ENCODE measurements at regions not wholly inside any gene's neighbourhood (a gene's known extent, or its start where the extent isn't known, plus 50 kb on each side); places are given as distances from the start of the nearest gene placed in this dataset.
"Not testable (repeated sequence)": the region's sequence is repeated elsewhere in the genome, so short reads cannot be mapped to it uniquely, and the experiment has no call there.

- DNase-seq: not testable (repeated sequence)
These were observed 327.7 kb downstream of the REEP3 start for GRCh38 chr10:63848871-63849270.

DNA sequence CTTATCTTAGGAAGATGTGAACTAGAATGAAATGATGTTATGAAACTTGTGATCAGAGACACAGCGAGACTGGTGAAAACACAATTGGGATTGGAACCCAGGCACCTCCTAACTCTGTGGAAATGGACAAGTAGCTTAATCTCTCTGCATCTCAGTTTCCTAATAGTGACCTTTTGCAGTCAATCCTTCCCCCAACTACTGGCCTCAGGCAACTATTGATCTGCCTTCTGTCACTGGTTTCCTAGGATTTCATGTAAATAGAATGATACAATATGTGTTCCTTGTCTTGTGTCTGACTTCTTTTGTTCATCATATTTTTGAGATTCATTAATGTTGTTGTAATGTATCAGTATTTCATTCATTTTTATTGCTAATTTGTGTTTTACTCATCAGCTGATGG, 341.7 kb downstream of the REEP3 start:
- DNase-seq: no peak

GRCh38 chr10:63865210-63865609, 344.0 kb downstream of the REEP3 start:
- no peak for DNase-seq

GRCh38 chr10:63866075-63866746, 345.0 kb downstream of the REEP3 start:
- peak; percentile 46 to 87 (median 77) for DNase-seq

DNA sequence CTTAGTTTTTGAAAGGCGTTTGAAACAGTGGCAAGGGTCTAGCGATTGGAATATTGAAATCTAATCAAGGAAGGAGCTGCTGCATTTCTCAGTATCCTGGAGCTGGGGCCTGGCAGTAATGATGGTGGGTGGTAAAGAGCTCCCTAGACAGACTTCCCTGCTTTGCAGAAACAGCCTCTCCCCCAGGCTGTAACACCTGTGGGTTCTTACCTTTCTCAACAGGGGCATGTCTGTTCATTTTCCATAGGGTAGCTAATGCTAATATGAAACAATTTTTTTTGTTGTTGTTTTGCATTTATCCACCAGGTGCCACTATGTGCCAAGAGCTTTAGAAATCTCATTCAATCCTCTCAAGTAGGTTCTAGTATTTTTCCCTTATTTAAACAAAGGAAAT, 345.5 kb downstream of the REEP3 start:
- no peak for DNase-seq

DNA sequence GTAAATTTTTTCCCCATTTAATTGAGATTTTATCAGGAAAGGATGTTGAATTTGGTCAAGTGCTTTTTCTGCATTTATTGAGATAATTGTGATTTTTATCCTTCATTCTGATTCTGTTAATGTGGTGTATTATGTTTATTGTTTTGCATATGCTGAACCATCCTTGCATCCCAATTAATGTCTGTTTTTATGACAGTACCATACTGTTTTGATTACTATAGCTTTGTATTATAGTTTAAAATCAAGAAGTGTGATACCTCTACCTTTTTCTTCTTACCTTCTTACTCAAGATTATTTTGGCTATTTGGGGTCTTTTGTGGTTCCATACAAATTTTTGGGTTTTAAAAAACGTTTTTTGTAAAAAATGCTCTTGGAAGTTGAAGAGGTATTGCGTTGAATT, 357.2 kb downstream of the REEP3 start:
- DNase-seq: no peak

DNA sequence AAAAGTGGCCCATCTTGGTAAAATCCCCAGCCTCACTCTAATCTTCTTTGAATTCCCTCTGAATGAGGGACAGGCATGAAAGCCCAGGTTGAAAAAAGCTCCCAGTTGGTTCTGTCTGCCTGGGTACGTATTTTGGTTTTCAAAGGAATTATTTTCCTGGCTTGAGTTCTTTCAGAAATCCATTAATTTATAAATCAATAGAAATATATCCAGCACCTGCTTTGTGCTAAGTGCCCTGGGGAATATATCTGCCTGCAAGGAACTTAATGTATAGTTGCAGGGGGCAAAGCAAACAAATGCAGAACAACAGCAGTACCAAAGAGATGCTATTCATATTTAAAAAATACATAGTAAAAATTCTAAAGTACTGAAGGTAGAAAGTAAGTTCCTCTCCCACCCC, 362.7 kb downstream of the REEP3 start:
- DNase-seq: no peak

GRCh38 chr10:63884426-63884825, 363.2 kb downstream of the REEP3 start:
- DNase-seq: no peak

DNA sequence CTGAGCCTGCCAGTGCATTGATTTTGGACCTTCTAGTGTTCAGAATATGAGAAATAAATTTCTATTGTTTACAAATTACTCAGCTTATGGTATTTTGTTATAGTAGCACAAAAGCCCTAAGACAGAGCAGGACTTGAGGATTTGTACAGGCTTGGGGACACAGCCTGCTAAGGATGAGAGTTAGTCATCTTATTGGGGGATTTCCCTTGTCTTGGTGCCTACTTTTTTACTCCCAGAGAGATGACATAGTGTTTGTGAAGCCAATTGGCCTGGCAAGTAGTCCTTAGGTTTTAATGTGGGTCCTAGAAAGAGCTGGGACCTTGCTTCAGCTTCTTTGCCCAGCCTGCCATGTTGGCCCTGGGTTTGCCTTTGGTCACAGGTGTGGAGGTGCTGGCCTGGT, 364.0 kb downstream of the REEP3 start:
- no peak for DNase-seq

GRCh38 chr10:63886281-63887022, 365.3 kb downstream of the REEP3 start:
- no peak for DNase-seq

- no peak for DNase-seq
These were observed 365.9 kb downstream of the REEP3 start for GRCh38 chr10:63887023-63887589.

DNA sequence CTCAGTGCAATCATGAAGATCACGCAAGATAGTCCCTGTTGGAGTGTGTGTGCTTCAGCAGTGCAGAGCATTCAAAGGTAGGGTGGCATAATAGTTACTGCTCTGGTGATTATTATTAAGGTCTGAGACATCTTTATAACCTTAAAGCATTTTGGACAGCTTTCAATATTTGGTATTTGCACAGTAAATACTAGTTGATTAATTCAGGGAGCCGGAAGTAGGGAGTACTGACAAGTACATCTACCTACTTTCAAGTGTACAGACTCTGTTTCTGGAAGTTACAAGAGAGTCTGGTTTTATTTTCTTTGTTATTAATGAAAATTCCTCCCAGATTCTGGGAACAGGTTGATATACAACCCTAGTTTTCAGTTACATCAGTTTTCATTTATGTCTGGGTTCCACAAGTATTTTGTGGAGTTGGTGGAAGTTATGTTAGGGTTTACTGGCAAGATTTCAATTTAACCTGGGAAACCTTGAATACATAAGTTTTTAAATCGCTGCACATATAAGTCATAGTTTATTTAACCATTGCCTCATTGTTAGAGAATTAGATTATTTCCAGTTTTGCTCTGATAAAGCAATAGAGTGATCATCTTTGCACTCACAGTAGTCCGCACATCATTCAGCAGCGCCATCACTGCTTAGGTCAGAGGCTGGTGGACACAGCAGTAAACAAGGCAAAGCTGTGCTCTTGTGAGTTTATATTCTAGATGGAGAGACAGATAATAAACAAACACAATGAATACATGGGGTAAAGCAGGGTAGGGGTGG, 366.6 kb downstream of the REEP3 start:
- DNase-seq: no peak

DNA sequence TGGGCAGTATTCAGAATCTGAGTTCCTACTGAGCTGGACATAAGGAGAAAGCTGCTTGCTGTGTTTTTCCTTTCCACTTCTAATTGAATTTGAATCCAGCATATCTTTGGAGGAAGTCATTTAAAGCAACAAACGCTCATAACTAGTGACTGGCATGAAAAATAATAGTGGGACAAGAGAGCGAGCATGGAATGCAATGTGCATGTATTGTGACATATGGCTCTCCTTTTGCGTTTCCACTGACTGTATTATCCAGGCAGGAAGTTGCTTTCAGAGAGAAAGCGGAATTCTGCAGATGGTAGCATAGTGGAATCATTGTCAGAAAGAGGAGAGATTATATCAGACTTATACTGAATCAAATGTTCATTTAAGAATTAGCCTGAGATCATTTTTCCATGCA, 368.6 kb downstream of the REEP3 start:
- DNase-seq: peak in 1 of 3 donors; percentile 9

- DNase-seq: no peak
These were observed 375.8 kb downstream of the REEP3 start for GRCh38 chr10:63896992-63897391.

DNA sequence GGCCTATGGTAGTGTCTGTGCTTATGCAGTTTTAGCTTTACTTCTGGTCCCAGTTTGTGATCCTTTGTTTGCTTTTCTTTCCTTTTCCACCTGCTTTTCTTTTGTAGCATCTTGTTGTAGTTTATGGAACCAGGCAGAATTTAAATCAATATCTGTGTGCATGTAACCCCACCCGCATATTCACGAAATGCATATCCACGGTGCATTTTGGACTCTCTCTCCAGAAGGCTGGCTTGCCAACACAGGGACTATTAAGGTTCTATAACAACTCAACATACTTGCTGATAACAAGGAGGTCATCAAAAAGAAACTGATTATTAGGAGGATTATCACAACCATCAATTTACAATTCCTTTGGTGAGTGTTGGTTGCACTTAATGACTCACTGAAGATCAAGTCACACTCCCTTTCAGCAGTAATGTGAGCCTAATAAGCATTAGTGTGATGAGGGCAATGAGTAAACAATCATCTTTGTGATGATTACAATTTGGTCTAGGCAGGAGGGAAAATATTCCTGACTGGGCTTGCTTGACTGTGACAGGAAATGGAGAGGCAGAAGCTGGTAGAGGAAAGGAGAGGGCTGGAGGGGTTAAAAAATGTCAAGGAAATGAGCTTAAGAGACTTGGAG, 378.6 kb downstream of the REEP3 start:
- DNase-seq: no peak

- no peak for DNase-seq
These were observed 380.0 kb downstream of the REEP3 start for GRCh38 chr10:63901228-63901627.

- peak; percentile 10 to 43 (median 17) for DNase-seq
These were observed 380.7 kb downstream of the REEP3 start for GRCh38 chr10:63901881-63902280.

DNA sequence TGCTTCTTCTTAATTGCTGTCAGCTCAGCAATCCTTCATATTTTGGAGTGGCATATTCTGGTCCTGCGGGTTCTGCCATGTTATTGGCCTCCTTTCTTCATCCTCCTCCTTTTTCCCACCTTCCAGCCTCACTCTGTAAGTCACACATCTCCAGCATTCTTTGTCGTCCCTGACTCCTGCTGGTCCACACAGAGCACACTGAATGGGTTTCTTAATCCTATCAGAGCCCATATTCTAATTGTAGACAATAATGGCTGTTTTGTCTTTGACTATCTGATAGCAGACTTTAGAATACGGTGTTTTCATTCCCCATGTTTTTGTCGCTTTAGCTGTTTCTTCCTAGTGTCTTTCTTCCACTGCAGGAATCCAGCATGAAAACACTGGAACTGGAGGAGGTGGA, 389.6 kb downstream of the REEP3 start:
- DNase-seq: no peak

- DNase-seq: no peak
These were observed 394.0 kb downstream of the REEP3 start for GRCh38 chr10:63915240-63915639.

- peak in 1 of 3 donors; percentile 14 for DNase-seq
These were observed 396.2 kb downstream of the REEP3 start for GRCh38 chr10:63917363-63917762.

DNA sequence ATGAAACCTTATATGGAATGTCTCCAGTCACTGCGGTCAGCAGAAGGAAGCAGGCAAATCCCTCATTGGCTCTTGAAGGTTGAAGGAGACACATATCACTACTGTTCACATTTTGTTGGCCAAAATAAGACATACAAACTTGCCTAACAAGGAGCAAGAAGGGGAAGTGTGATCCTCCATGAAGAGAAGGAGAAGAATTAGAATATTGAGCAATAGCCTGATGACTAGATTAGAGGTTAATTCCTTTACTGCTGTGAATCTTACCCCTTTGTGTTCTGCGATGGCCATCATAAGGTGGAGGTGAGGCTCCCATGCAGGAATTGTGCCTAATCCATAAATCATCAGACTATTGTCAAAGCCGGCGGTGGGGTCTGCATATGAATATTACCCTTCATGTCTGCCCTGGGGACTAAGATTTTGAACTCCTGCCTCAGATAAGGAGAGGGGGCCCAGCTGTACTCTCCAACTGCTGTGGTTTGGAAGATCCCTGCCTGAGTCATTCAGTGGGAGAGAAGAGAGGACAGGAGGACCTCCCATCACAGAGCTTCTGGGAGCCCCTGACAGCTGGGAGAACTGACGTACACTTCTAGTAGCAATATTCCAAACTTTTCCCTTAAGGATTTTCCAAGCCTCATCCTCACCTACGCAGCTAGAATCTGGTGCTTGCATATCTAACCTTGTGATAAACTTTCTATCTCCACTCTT, 398.5 kb downstream of the REEP3 start:
- peak in 1 of 3 donors; percentile 22 for DNase-seq
